ENCODE measurements at regions not wholly inside any gene's neighbourhood (a gene's known extent, or its start where the extent isn't known, plus 50 kb on each side); places are given as distances from the start of the nearest gene placed in this dataset.

- FAIRE-seq = no peak
- POLR2A ChIA-PET = no interaction called here
These were observed 58.1 kb upstream of the IRX6 start for GRCh38 chr16:55265926-55266325.

More at GRCh38 chr16:55265926-55266325, 58.1 kb upstream of the IRX6 start:
- Histone ChIP-seq H3K9me3 (replicated peaks; ENCODE audit: control insufficient read depth, insufficient read depth, low read length) (no peaks in the 10 kb centered on the region), H3K4me3 (replicated peaks in 1 of 3; ENCODE audit: insufficient read depth in 1 of 3, low read depth in 1 of 3, low read length in 3 of 3) (no peak overlapping the region), H3K27me3 (ENCODE audit: control insufficient read depth in 2 of 2, insufficient read depth in 2 of 2, low read length in 2 of 2) (no peaks in the 10 kb centered on the region), H2AFZ (ENCODE audit: low read depth, low read length) (no peak overlapping the region), H3K36me3 (ENCODE audit: control insufficient read depth in 2 of 2, extremely low read depth in 1 of 2, insufficient read depth in 2 of 2, low read length in 2 of 2) (no peaks in the 10 kb centered on the region), H3K9ac (replicated peaks; ENCODE audit: extremely low read depth, insufficient read depth, low read length) (no peak overlapping the region), H4K20me1 (replicated peaks; ENCODE audit: control insufficient read depth, extremely low read depth, insufficient read depth, low read length) (no peaks in the 10 kb centered on the region), H3K27ac (ENCODE audit: insufficient read depth, low read depth, low read length) (no peak overlapping the region), H3K4me2 (ENCODE audit: insufficient read depth, low read length) (no peak overlapping the region), H3K4me1 (ENCODE audit: control insufficient read depth, extremely low read depth, insufficient read depth, low read length) (no peaks in the 10 kb centered on the region), H3K79me2 (ENCODE audit: control insufficient read depth, insufficient read depth, low read length) (no peaks in the 10 kb centered on the region), H3K9me1 (replicated peaks; ENCODE audit: control insufficient read depth, extremely low read depth, insufficient read depth, low read length) (no peaks in the 10 kb centered on the region)
- dilution Hi-C loops (cut with MboI; ENCODE audit: extremely low pct_ligation_motif_present, low sequenced_read_pairs) (no loop called here), intact Hi-C loops (cut with micrococcal nuclease) (no loop called here)
- no peak for DNase-seq (ENCODE audit: low read depth, low spot score)
- CTCF ChIA-PET = interaction anchor here (0.8 kb wide), 1 partner anchor 17 kb away, joined by 3 read pairs; no protein-coding TSS in a partner anchor
- TF ChIP-seq FOS (IDR thresholded peaks at IDR 0.05; ENCODE audit: borderline replicate concordance, insufficient read depth, low read length) = no peak
- TF ChIP-seq, protein P1, sequence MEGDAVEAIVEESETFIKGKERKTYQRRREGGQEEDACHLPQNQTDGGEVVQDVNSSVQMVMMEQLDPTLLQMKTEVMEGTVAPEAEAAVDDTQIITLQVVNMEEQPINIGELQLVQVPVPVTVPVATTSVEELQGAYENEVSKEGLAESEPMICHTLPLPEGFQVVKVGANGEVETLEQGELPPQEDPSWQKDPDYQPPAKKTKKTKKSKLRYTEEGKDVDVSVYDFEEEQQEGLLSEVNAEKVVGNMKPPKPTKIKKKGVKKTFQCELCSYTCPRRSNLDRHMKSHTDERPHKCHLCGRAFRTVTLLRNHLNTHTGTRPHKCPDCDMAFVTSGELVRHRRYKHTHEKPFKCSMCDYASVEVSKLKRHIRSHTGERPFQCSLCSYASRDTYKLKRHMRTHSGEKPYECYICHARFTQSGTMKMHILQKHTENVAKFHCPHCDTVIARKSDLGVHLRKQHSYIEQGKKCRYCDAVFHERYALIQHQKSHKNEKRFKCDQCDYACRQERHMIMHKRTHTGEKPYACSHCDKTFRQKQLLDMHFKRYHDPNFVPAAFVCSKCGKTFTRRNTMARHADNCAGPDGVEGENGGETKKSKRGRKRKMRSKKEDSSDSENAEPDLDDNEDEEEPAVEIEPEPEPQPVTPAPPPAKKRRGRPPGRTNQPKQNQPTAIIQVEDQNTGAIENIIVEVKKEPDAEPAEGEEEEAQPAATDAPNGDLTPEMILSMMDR (IDR thresholded peaks at IDR 0.05; ENCODE audit: extremely low read depth in 1 of 2, insufficient read depth in 1 of 2, low read depth in 1 of 2, low read length in 2 of 2) = no peak
- no peak for TF ChIP-seq POLR2A (IDR thresholded peaks at IDR 0.05; ENCODE audit: low read depth, low read length)
- TF ChIP-seq JUN (IDR thresholded peaks at IDR 0.05; ENCODE audit: borderline replicate concordance, insufficient read depth, insufficient read length, low read depth) = no peak
- TF ChIP-seq POLR2AphosphoS5 (IDR thresholded peaks at IDR 0.05; ENCODE audit: insufficient read depth, low read depth, low read length) = no peak
- no peak for TF ChIP-seq EZH2 (IDR thresholded peaks at IDR 0.05; ENCODE audit: borderline replicate concordance, low read depth, low read length, severe bottlenecking)
- TF ChIP-seq MYC (IDR thresholded peaks at IDR 0.05; ENCODE audit: low read depth, low read length) = no peak
- no peak for TF ChIP-seq MAX (IDR thresholded peaks at IDR 0.05; ENCODE audit: insufficient read depth, insufficient read length)
- TF ChIP-seq GATA2 (IDR thresholded peaks at IDR 0.05; ENCODE audit: insufficient read depth, insufficient read length, low read depth, low read length) = no peak
- BruUV-seq (replicated peaks) = no TSS peak

Data from endothelial cell of umbilical vein (primary cell).